Effector CD4-positive, alpha-beta T cell (primary cell): ENCODE measurements at regions not wholly inside any gene's neighbourhood (a gene's known extent, or its start where the extent isn't known, plus 50 kb on each side); places are given as distances from the start of the nearest gene placed in this dataset.
"Not testable (repeated sequence)": the region's sequence is repeated elsewhere in the genome, so short reads cannot be mapped to it uniquely, and the experiment has no call there.

ENCODE experiments used
- DNase-seq: peaks from one replicate; pipeline ENCODE4 v3.0.0-alpha.2; 2020

GRCh38 chr21:27584256-27584655 lies 617.4 kb upstream of the ADAMTS5 start:
- no peak for DNase-seq

GRCh38 chr21:27582948-27583430 lies 616.1 kb upstream of the ADAMTS5 start:
- DNase-seq = no peak

GRCh38 chr21:27582246-27582947 lies 615.5 kb upstream of the ADAMTS5 start:
- DNase-seq = no peak

- DNase-seq = no peak
Observed at GRCh38 chr21:27581168-27581567, 614.3 kb upstream of the ADAMTS5 start.

GRCh38 chr21:27580276-27580675 lies 613.4 kb upstream of the ADAMTS5 start:
- DNase-seq = no peak

- DNase-seq = no peak
Observed at GRCh38 chr21:27578741-27579265, 611.9 kb upstream of the ADAMTS5 start.

- no peak for DNase-seq
Observed at GRCh38 chr21:27572696-27573095, 605.8 kb upstream of the ADAMTS5 start.

- no peak for DNase-seq
Observed at GRCh38 chr21:27571706-27572105, 604.8 kb upstream of the ADAMTS5 start.

GRCh38 chr21:27570306-27570868 lies 603.5 kb upstream of the ADAMTS5 start:
- no peak for DNase-seq

- DNase-seq = no peak
Observed at GRCh38 chr21:27569831-27570230, 602.9 kb upstream of the ADAMTS5 start.

- no peak for DNase-seq
Observed at GRCh38 chr21:27569091-27569490, 602.2 kb upstream of the ADAMTS5 start.

GRCh38 chr21:27567381-27567780 lies 600.5 kb upstream of the ADAMTS5 start:
- DNase-seq = no peak

- DNase-seq = no peak
Observed at GRCh38 chr21:27566521-27566920, 599.6 kb upstream of the ADAMTS5 start.

GRCh38 chr21:27565364-27565763 lies 598.5 kb upstream of the ADAMTS5 start:
- no peak for DNase-seq

- DNase-seq = no peak
Observed at GRCh38 chr21:27564684-27565301, 597.9 kb upstream of the ADAMTS5 start.

- DNase-seq = no peak
Observed at GRCh38 chr21:27562303-27562702, 595.4 kb upstream of the ADAMTS5 start.

GRCh38 chr21:27561116-27561515 lies 594.2 kb upstream of the ADAMTS5 start:
- no peak for DNase-seq

- DNase-seq = no peak
Observed at GRCh38 chr21:27557356-27557755, 590.5 kb upstream of the ADAMTS5 start.

- no peak for DNase-seq
Observed at GRCh38 chr21:27555996-27556395, 589.1 kb upstream of the ADAMTS5 start.

GRCh38 chr21:27550287-27550686 lies 583.4 kb upstream of the ADAMTS5 start:
- no peak for DNase-seq

- no peak for DNase-seq
Observed at GRCh38 chr21:27548486-27548885, 581.6 kb upstream of the ADAMTS5 start.

- no peak for DNase-seq
Observed at GRCh38 chr21:27545754-27546349, 579.0 kb upstream of the ADAMTS5 start.

GRCh38 chr21:27542126-27542525 lies 575.2 kb upstream of the ADAMTS5 start:
- DNase-seq = not testable (repeated sequence)

- DNase-seq = no peak
Observed at GRCh38 chr21:27536319-27536718, 569.4 kb upstream of the ADAMTS5 start.
